ENCODE measurements at regions not wholly inside any gene's neighbourhood (a gene's known extent, or its start where the extent isn't known, plus 50 kb on each side); places are given as distances from the start of the nearest gene placed in this dataset.

GRCh38 chr14:26694521-26694920 lies 96.7 kb upstream of the NOVA1 start:
- no peaks in the 10 kb centered on the region for H3K27me3 ChIP-seq
- DNase-seq = no peak
- no peak overlapping the region for H3K4me3 ChIP-seq
- no peaks in the 10 kb centered on the region for H3K36me3 ChIP-seq
- no peaks in the 10 kb centered on the region for H3K4me1 ChIP-seq
- TF ChIP-seq POLR2AphosphoS5 (IDR thresholded peaks at IDR 0.05) = no peak
- TF ChIP-seq, protein P1, sequence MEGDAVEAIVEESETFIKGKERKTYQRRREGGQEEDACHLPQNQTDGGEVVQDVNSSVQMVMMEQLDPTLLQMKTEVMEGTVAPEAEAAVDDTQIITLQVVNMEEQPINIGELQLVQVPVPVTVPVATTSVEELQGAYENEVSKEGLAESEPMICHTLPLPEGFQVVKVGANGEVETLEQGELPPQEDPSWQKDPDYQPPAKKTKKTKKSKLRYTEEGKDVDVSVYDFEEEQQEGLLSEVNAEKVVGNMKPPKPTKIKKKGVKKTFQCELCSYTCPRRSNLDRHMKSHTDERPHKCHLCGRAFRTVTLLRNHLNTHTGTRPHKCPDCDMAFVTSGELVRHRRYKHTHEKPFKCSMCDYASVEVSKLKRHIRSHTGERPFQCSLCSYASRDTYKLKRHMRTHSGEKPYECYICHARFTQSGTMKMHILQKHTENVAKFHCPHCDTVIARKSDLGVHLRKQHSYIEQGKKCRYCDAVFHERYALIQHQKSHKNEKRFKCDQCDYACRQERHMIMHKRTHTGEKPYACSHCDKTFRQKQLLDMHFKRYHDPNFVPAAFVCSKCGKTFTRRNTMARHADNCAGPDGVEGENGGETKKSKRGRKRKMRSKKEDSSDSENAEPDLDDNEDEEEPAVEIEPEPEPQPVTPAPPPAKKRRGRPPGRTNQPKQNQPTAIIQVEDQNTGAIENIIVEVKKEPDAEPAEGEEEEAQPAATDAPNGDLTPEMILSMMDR (IDR thresholded peaks at IDR 0.05) = no peak
- no peak for TF ChIP-seq EP300 (IDR thresholded peaks at IDR 0.05; ENCODE audit: low read depth)
- no peak for TF ChIP-seq POLR2A (IDR thresholded peaks at IDR 0.05)
- H3K27ac ChIP-seq = no peak overlapping the region
- H3K9me3 ChIP-seq = no peaks in the 10 kb centered on the region
- intact Hi-C loops (cut with DNase I; ENCODE audit: low total_unique reads) = no loop called here
- in situ Hi-C loops (cut with MboI; ENCODE audit: low pct_ligation_motif_present in 1 of 4, low pct_unique_long_range_greater_than_20kb in 1 of 4, low sequenced_read_pairs in 3 of 4) = no loop called here

- no peak for DNase-seq
- intact Hi-C loops (cut with DNase I; ENCODE audit: low total_unique reads) = loop anchor here (10.0 kb wide), 1 partner anchor 1452 kb away; no protein-coding TSS in a partner anchor
Measured at GRCh38 chr14:26702721-26703230, 104.9 kb upstream of the NOVA1 start.

DNA sequence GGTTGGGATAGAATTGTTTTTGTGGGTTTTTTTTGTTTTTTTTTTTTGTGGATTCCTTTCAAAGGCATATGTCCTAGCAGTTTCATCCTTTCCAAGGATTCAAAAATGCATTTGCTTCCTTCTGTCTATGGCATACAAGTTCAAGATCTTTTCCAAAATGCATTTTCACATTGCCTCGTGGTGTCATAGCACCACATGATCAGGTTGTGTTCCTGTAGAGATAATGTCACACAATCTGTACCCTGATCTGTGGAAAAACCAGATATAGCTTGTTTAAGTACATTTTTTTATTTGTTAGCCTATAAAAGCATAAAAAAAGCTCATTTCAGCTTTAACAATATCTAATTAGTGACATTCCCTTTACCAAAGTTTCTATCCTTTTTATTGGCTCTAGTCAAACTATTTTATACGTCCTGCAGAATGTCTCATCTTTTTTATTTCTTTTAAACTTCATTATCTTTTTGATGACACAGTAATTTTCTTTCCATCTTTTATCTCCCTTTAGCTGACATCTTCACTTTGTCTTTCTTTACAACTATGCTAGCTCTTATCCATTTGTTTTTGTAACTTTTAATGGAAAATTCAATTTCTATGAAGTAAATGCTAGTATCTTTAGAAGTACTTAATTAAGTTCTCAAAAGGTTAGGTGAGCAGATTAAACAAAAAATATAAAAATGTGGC lies 106.0 kb upstream of the NOVA1 start:
- intact Hi-C loops (cut with DNase I; ENCODE audit: low total_unique reads) = loop anchor here (10.0 kb wide), 1 partner anchor 1451 kb away; no protein-coding TSS in a partner anchor
- 63 to 65% methylated on average over 2 of the region's 2 CpGs for WGBS, 2 donors (ENCODE audit: low coverage in 1 of 2)
- Histone ChIP-seq H3K9me3 (no peaks in the 10 kb centered on the region), H3K27me3 (no peaks in the 10 kb centered on the region), H3K4me3 (no peak overlapping the region), H3K27ac (no peak overlapping the region), H3K36me3 (no peaks in the 10 kb centered on the region), H3K4me1 (no peaks in the 10 kb centered on the region)
- TF ChIP-seq, protein P1 (IDR thresholded peaks at IDR 0.05) = no peak
- TF ChIP-seq POLR2A (IDR thresholded peaks at IDR 0.05) (no peak), EP300 (IDR thresholded peaks at IDR 0.05; ENCODE audit: low read depth) (no peak), POLR2AphosphoS5 (IDR thresholded peaks at IDR 0.05) (no peak)
- no peak for DNase-seq
- in situ Hi-C loops (cut with MboI; ENCODE audit: low pct_ligation_motif_present in 1 of 4, low pct_unique_long_range_greater_than_20kb in 1 of 4, low sequenced_read_pairs in 3 of 4) = no loop called here

More at GRCh38 chr14:26702721-26703230, 104.9 kb upstream of the NOVA1 start:
- Histone ChIP-seq H3K27me3 (no peaks in the 10 kb centered on the region), H3K9me3 (no peaks in the 10 kb centered on the region), H3K27ac (no peak overlapping the region), H3K36me3 (no peaks in the 10 kb centered on the region), H3K4me1 (no peaks in the 10 kb centered on the region), H3K4me3 (no peak overlapping the region)
- in situ Hi-C loops (cut with MboI; ENCODE audit: low pct_ligation_motif_present in 1 of 4, low pct_unique_long_range_greater_than_20kb in 1 of 4, low sequenced_read_pairs in 3 of 4) = no loop called here
- WGBS, 2 donors (ENCODE audit: low coverage in 1 of 2) = 61 to 66% methylated on average over 4 of the region's 4 CpGs
- no peak for TF ChIP-seq POLR2A (IDR thresholded peaks at IDR 0.05)
- TF ChIP-seq, protein P1 (IDR thresholded peaks at IDR 0.05) = no peak
- no peak for TF ChIP-seq POLR2AphosphoS5 (IDR thresholded peaks at IDR 0.05)
- TF ChIP-seq EP300 (IDR thresholded peaks at IDR 0.05; ENCODE audit: low read depth) = no peak

DNA sequence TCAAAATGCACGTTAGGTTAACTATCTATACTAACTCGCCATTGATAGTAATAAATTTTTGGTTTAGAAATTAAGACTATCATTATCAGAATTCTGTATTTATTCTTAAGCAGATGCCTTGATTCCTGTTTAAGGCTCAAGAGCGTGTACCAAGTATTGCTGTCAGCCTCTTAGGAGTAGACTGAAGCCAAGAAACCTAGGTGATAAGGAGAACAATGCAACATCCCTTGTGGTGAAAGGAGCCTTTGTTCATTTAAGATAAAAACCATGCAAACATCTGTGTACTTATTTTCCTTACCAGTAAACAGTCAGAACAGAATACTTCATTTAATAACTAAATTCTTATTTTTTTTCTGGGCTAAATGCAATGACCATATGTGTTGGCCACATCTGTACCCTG lies 109.4 kb upstream of the NOVA1 start:
- Histone ChIP-seq H3K4me1 (no peaks in the 10 kb centered on the region), H3K4me3 (no peak overlapping the region), H3K36me3 (no peaks in the 10 kb centered on the region), H3K9me3 (no peaks in the 10 kb centered on the region), H3K27ac (no peak overlapping the region), H3K27me3 (no peaks in the 10 kb centered on the region)
- intact Hi-C loops (cut with DNase I; ENCODE audit: low total_unique reads) = loop anchor here (10.0 kb wide), 1 partner anchor 1448 kb away; no protein-coding TSS in a partner anchor
- TF ChIP-seq EP300 (IDR thresholded peaks at IDR 0.05; ENCODE audit: low read depth) = no peak
- TF ChIP-seq POLR2AphosphoS5 (IDR thresholded peaks at IDR 0.05) = no peak
- TF ChIP-seq POLR2A (IDR thresholded peaks at IDR 0.05) = no peak
- TF ChIP-seq, protein P1 (IDR thresholded peaks at IDR 0.05) = no peak
- in situ Hi-C loops (cut with MboI; ENCODE audit: low pct_ligation_motif_present in 1 of 4, low pct_unique_long_range_greater_than_20kb in 1 of 4, low sequenced_read_pairs in 3 of 4) = no loop called here
- no peak for DNase-seq
- WGBS, 2 donors (ENCODE audit: low coverage in 1 of 2) = 77 to 86% methylated on average over 3 of the region's 3 CpGs
